ENCODE measurements at regions not wholly inside any gene's neighbourhood (a gene's known extent, or its start where the extent isn't known, plus 50 kb on each side); places are given as distances from the start of the nearest gene placed in this dataset.

GRCh38 chr12:93133361-93133760, 204.3 kb upstream of the EEA1 start:
- CTCF ChIA-PET (ENCODE audit: partially characterized antibody), result no interaction called here
- no peaks in the 10 kb centered on the region for H3K9me3 ChIP-seq (ENCODE audit: insufficient read depth in 2 of 2, low read depth in 1 of 2, low read length in 1 of 2)
- FAIRE-seq, result no peak

More at GRCh38 chr12:93133361-93133760, 204.3 kb upstream of the EEA1 start:
- DNase-seq (ENCODE audit: low read depth in 1 of 2, low spot score in 2 of 2), result no peak
- no peak overlapping the region for H3K27ac ChIP-seq (ENCODE audit: low read depth, low read length)
- no peak overlapping the region for H2AK5ac ChIP-seq (ENCODE audit: low read depth, low read length)
- no peaks in the 10 kb centered on the region for H3K27me3 ChIP-seq (replicated peaks in 1 of 4; ENCODE audit: control insufficient read depth in 3 of 4, extremely low read depth in 1 of 4, insufficient read depth in 3 of 4, low read length in 3 of 4)
- H2BK5ac ChIP-seq (ENCODE audit: low read depth, low read length), result no peak overlapping the region
- POLR2A ChIA-PET (ENCODE audit: partially characterized antibody), result no interaction called here
- H3K4me1 ChIP-seq (replicated peaks in 1 of 4; ENCODE audit: control insufficient read depth in 3 of 4, insufficient read depth in 4 of 4, low read length in 3 of 4), result no peaks in the 10 kb centered on the region
- H2BK15ac ChIP-seq (ENCODE audit: low read length), result no peak overlapping the region
- H3K4ac ChIP-seq (replicated peaks; ENCODE audit: insufficient read length, low read depth, low read length), result no peak overlapping the region
- H4K91ac ChIP-seq (replicated peaks; ENCODE audit: insufficient read length, low read length), result no peak overlapping the region
- H3K36me3 ChIP-seq (ENCODE audit: control insufficient read depth in 2 of 4, insufficient read depth in 4 of 4, low read length in 3 of 4), result no peaks in the 10 kb centered on the region
- no peak overlapping the region for H3K14ac ChIP-seq (ENCODE audit: insufficient read length)
- H3K79me2 ChIP-seq (ENCODE audit: control insufficient read depth in 1 of 2, insufficient read depth in 2 of 2, low read length in 2 of 2), result no peaks in the 10 kb centered on the region
- 93% methylated on average over 5 of the region's 5 CpGs; no CpG with 5 or more reads in 1 of the 2 experiments for WGBS, 2 experiments (ENCODE audit: extremely low coverage in 1 of 2, insufficient coverage in 1 of 2, insufficient read length in 1 of 2, insufficient replicate concordance in 2 of 2, low coverage in 1 of 2, low lambda C conversion rate in 2 of 2, missing lambda C conversion rate in 1 of 2)
- no peak overlapping the region for H3K9ac ChIP-seq (replicated peaks in 1 of 4; ENCODE audit: extremely low read depth in 1 of 4, low read depth in 3 of 4, low read length in 3 of 4)
- H3K56ac ChIP-seq (replicated peaks; ENCODE audit: insufficient read length, low read depth, low read length), result no peak overlapping the region
- peaks cover 2% of the 10 kb centered on the region; the same call in 1 of the 2 replicates for H3K23me2 ChIP-seq (ENCODE audit: low read depth, low read length)
- no peak overlapping the region for H3K4me2 ChIP-seq (ENCODE audit: insufficient read depth in 1 of 2, low read depth in 2 of 2, low read length in 2 of 2)
- no peak overlapping the region for H4K5ac ChIP-seq (ENCODE audit: insufficient read length, low read depth, low read length)
- H2BK12ac ChIP-seq (ENCODE audit: low read depth, low read length), result no peak overlapping the region
- no peaks in the 10 kb centered on the region for H4K20me1 ChIP-seq (replicated peaks in 1 of 2; ENCODE audit: control insufficient read depth in 1 of 2, insufficient read depth in 2 of 2, low read length in 2 of 2)
- H3K23ac ChIP-seq (ENCODE audit: insufficient read length), result no peak overlapping the region
- no peak overlapping the region for H4K8ac ChIP-seq (ENCODE audit: extremely low read depth, insufficient read depth, low read length)
- H3K4me3 ChIP-seq (ENCODE audit: extremely low read depth in 1 of 4, insufficient read depth in 2 of 4, low read depth in 3 of 4, low read length in 4 of 4), result no peak overlapping the region
- H2AFZ ChIP-seq (ENCODE audit: low read length), result 0 out of 2 replicates have a peak overlapping the region, but pooled peaks have one; percentile 34
- H2BK20ac ChIP-seq (ENCODE audit: low read length), result no peak overlapping the region
- TF ChIP-seq POU5F1 (IDR thresholded peaks at IDR 0.05; ENCODE audit: low read depth, low read length) (no peak), SP4 (IDR thresholded peaks at IDR 0.05; ENCODE audit: low read length) (no peak), RXRA (IDR thresholded peaks at IDR 0.05; ENCODE audit: insufficient read depth, low read depth, low read length) (no peak), SRF (IDR thresholded peaks at IDR 0.05; ENCODE audit: low read depth, low read length) (no peak), TEAD4 (IDR thresholded peaks at IDR 0.05; ENCODE audit: low read depth, low read length) (no peak)
- H3K18ac ChIP-seq (ENCODE audit: extremely low read depth, low read length), result no peak overlapping the region
- H2BK120ac ChIP-seq (replicated peaks; ENCODE audit: low read depth, low read length), result no peak overlapping the region
- no peaks in the 10 kb centered on the region for H3K79me1 ChIP-seq (ENCODE audit: low read depth, low read length)

Measured in H1 (cell line).